Mucosa of rectum (tissue), 2 donors: ENCODE measurements at regions not wholly inside any gene's neighbourhood (a gene's known extent, or its start where the extent isn't known, plus 50 kb on each side); places are given as distances from the start of the nearest gene placed in this dataset.
"Not testable (repeated sequence)": the region's sequence is repeated elsewhere in the genome, so short reads cannot be mapped to it uniquely, and the experiment has no call there.

ENCODE experiments used
- H3K27ac ChIP-seq, 2 donors: one replicate each; pipeline ENCODE4 v1.7.0; 2013; ENCODE audit warnings: inconsistent platforms in 2 of 2, low read depth in 2 of 2, low read length in 2 of 2
- H3K27me3 ChIP-seq, 2 donors: one replicate each; pipeline ENCODE4 v1.7.0; 2013; ENCODE audit warnings: low read length in 2 of 2; ENCODE audit not compliant: control insufficient read depth in 2 of 2, insufficient read depth in 2 of 2
- H3K36me3 ChIP-seq, 2 donors: one replicate each; pipeline ENCODE4 v1.7.0; 2013; ENCODE audit warnings: low read length in 2 of 2; ENCODE audit not compliant: control insufficient read depth in 2 of 2, insufficient read depth in 2 of 2
- H3K4me1 ChIP-seq, 2 donors: one replicate each; pipeline ENCODE4 v1.7.0; 2013; ENCODE audit warnings: low read length in 2 of 2, mild to moderate bottlenecking in 1 of 2; ENCODE audit not compliant: control insufficient read depth in 2 of 2, insufficient read depth in 2 of 2
- H3K4me3 ChIP-seq, 2 donors: one replicate each; pipeline ENCODE4 v1.7.0; 2013; ENCODE audit warnings: low read length in 2 of 2
- H3K9ac ChIP-seq, 2 donors: one replicate each; pipeline ENCODE4 v1.7.0; 2013; ENCODE audit warnings: low read length in 2 of 2, low read depth in 1 of 2, mild to moderate bottlenecking in 1 of 2
- H3K9me3 ChIP-seq, 2 donors: one replicate each; pipeline ENCODE4 v1.7.0; 2013; ENCODE audit warnings: low read length in 2 of 2; ENCODE audit not compliant: control insufficient read depth in 2 of 2
- donor health status: healthy.
- donor health status: Normal muscosa, but diverticular disease.

- no peak overlapping the region for H3K27ac ChIP-seq
- H3K36me3 ChIP-seq = no peaks in the 10 kb centered on the region
- no peaks in the 10 kb centered on the region for H3K4me1 ChIP-seq
- H3K27me3 ChIP-seq = no peaks in the 10 kb centered on the region
- no peak overlapping the region for H3K4me3 ChIP-seq
- no peak overlapping the region for H3K9ac ChIP-seq
- H3K9me3 ChIP-seq = no peaks in the 10 kb centered on the region
These were observed 424.6 kb downstream of the BTG1 start for GRCh38 chr12:91721023-91721422.

- Histone ChIP-seq H3K27me3 (no peaks in the 10 kb centered on the region), H3K27ac (no peak overlapping the region), H3K4me1 (no peaks in the 10 kb centered on the region), H3K36me3 (no peaks in the 10 kb centered on the region), H3K9me3 (no peaks in the 10 kb centered on the region), H3K9ac (no peak overlapping the region), H3K4me3 (no peak overlapping the region)
These were observed 427.3 kb downstream of the BTG1 start for GRCh38 chr12:91718326-91718725.

GRCh38 chr12:91717804-91718203 is 427.8 kb downstream of the BTG1 start:
- H3K9ac ChIP-seq = no peak overlapping the region
- H3K4me3 ChIP-seq = no peak overlapping the region
- H3K36me3 ChIP-seq = no peaks in the 10 kb centered on the region
- H3K27me3 ChIP-seq = no peaks in the 10 kb centered on the region
- H3K4me1 ChIP-seq = no peaks in the 10 kb centered on the region
- H3K27ac ChIP-seq = no peak overlapping the region
- H3K9me3 ChIP-seq = no peaks in the 10 kb centered on the region

- not testable (repeated sequence) for H3K9ac ChIP-seq, H3K27me3 ChIP-seq, H3K27ac ChIP-seq, H3K4me3 ChIP-seq, H3K9me3 ChIP-seq, H3K4me1 ChIP-seq, H3K36me3 ChIP-seq
These were observed 433.7 kb downstream of the BTG1 start for GRCh38 chr12:91711925-91712324.

- no peak overlapping the region for H3K4me3 ChIP-seq
- no peaks in the 10 kb centered on the region for H3K9me3 ChIP-seq
- H3K27me3 ChIP-seq = no peaks in the 10 kb centered on the region
- no peak overlapping the region for H3K9ac ChIP-seq
- no peak overlapping the region for H3K27ac ChIP-seq
- H3K4me1 ChIP-seq = no peaks in the 10 kb centered on the region
- H3K36me3 ChIP-seq = no peaks in the 10 kb centered on the region
These were observed 439.2 kb downstream of the BTG1 start for GRCh38 chr12:91706466-91706865.

- Histone ChIP-seq H3K27me3 (no peaks in the 10 kb centered on the region), H3K4me3 (no peak overlapping the region), H3K36me3 (no peaks in the 10 kb centered on the region), H3K9ac (no peak overlapping the region), H3K9me3 (no peaks in the 10 kb centered on the region), H3K4me1 (no peaks in the 10 kb centered on the region), H3K27ac (no peak overlapping the region)
These were observed 441.2 kb downstream of the BTG1 start for GRCh38 chr12:91704446-91704845.

- Histone ChIP-seq H3K27me3 (no peaks in the 10 kb centered on the region), H3K4me1 (no peaks in the 10 kb centered on the region), H3K9ac (no peak overlapping the region), H3K27ac (no peak overlapping the region), H3K4me3 (no peak overlapping the region), H3K9me3 (no peaks in the 10 kb centered on the region), H3K36me3 (no peaks in the 10 kb centered on the region)
These were observed 442.0 kb downstream of the BTG1 start for GRCh38 chr12:91703491-91704283.

GRCh38 chr12:91702843-91703425 is 442.7 kb downstream of the BTG1 start:
- no peaks in the 10 kb centered on the region for H3K4me1 ChIP-seq
- no peaks in the 10 kb centered on the region for H3K36me3 ChIP-seq
- no peaks in the 10 kb centered on the region for H3K27me3 ChIP-seq
- no peak overlapping the region for H3K4me3 ChIP-seq
- H3K27ac ChIP-seq = no peak overlapping the region
- H3K9ac ChIP-seq = no peak overlapping the region
- no peaks in the 10 kb centered on the region for H3K9me3 ChIP-seq

GRCh38 chr12:91695964-91696363 is 449.7 kb downstream of the BTG1 start:
- H3K4me1 ChIP-seq = no peaks in the 10 kb centered on the region
- no peaks in the 10 kb centered on the region for H3K9me3 ChIP-seq
- H3K27me3 ChIP-seq = no peaks in the 10 kb centered on the region
- no peaks in the 10 kb centered on the region for H3K36me3 ChIP-seq
- H3K4me3 ChIP-seq = no peak overlapping the region
- H3K27ac ChIP-seq = no peak overlapping the region
- no peak overlapping the region for H3K9ac ChIP-seq

- not testable (repeated sequence) for H3K9ac ChIP-seq, H3K9me3 ChIP-seq, H3K4me1 ChIP-seq, H3K4me3 ChIP-seq, H3K27me3 ChIP-seq, H3K27ac ChIP-seq, H3K36me3 ChIP-seq
These were observed 450.2 kb downstream of the BTG1 start for GRCh38 chr12:91695406-91695805.
